ENCODE measurements at regions not wholly inside any gene's neighbourhood (a gene's known extent, or its start where the extent isn't known, plus 50 kb on each side); places are given as distances from the start of the nearest gene placed in this dataset.

- Histone ChIP-seq H2BK15ac (ENCODE audit: low read length) (no peak overlapping the region), H3K4me3 (ENCODE audit: low read length in 2 of 2) (no peak overlapping the region), H4K91ac (ENCODE audit: low read depth, low read length, poor library complexity) (no peak overlapping the region), H2AK5ac (ENCODE audit: low read depth, low read length) (no peak overlapping the region), H3K79me1 (ENCODE audit: low read depth, low read length) (no peaks in the 10 kb centered on the region), H2AFZ (ENCODE audit: low read length) (no peak overlapping the region), H4K8ac (ENCODE audit: low read depth, low read length) (no peak overlapping the region), H2BK5ac (ENCODE audit: low read length) (no peak overlapping the region), H3K18ac (ENCODE audit: low read length) (peak overlapping the region; percentile 52), H3K9ac (ENCODE audit: low read depth, low read length, poor library complexity) (peak overlapping the region; percentile 21), H2BK120ac (ENCODE audit: low read depth, low read length) (no peak overlapping the region), H3K14ac (ENCODE audit: low read length) (no peak overlapping the region), H3K23ac (ENCODE audit: low read depth, low read length, poor library complexity) (peak overlapping the region; percentile 55), H3K36me3 (replicated peaks in 1 of 2; ENCODE audit: control insufficient read depth in 2 of 2, insufficient read depth in 2 of 2, low read length in 2 of 2) (no peaks in the 10 kb centered on the region), H3K4me2 (ENCODE audit: insufficient read depth, low read length, poor library complexity, severe bottlenecking) (no peak overlapping the region), H3K9me3 (replicated peaks in 1 of 2; ENCODE audit: control insufficient read depth in 2 of 2, insufficient read depth in 1 of 2, low read depth in 1 of 2, low read length in 2 of 2) (peaks cover 0 to 3% of the 10 kb centered on the region in 2 donors), H3K27ac (replicated peaks; ENCODE audit: low read length) (no peak overlapping the region), H3K4ac (ENCODE audit: low read length) (no peak overlapping the region), H3K27me3 (ENCODE audit: control insufficient read depth in 3 of 3, insufficient read depth in 3 of 3, low read depth in 1 of 3, low read length in 3 of 3) (peaks cover 0 to 36% (median 1%) of the 10 kb centered on the region in 3 experiments), H3K4me1 (ENCODE audit: control insufficient read depth in 2 of 2, insufficient read depth in 1 of 2, low read depth in 1 of 2, low read length in 2 of 2) (peaks cover 1 to 2% of the 10 kb centered on the region in 2 donors), H2BK12ac (ENCODE audit: low read length) (peak overlapping the region; percentile 58)
- no CpG with 5 or more reads among the region's 27 CpGs for WGBS, 2 donors (ENCODE audit: extremely low coverage in 2 of 2, insufficient read length in 2 of 2, insufficient replicate concordance in 1 of 2)
- no peak for DNase-seq (ENCODE audit: low spot score)
Observed at GRCh38 chr20:62543470-62544302, 67.9 kb upstream of the GATA5 start.

- no peak overlapping the region for H3K14ac ChIP-seq (ENCODE audit: low read length)
- no peak overlapping the region for H2BK5ac ChIP-seq (ENCODE audit: low read length)
- H2AK5ac ChIP-seq (ENCODE audit: low read depth, low read length): peak overlapping the region; percentile 84
- H3K18ac ChIP-seq (ENCODE audit: low read length): peak overlapping the region; percentile 45
- H3K4me3 ChIP-seq (ENCODE audit: low read length in 2 of 2): no peak overlapping the region
- no peak overlapping the region for H4K91ac ChIP-seq (ENCODE audit: low read depth, low read length, poor library complexity)
- no peak overlapping the region for H3K4me2 ChIP-seq (ENCODE audit: insufficient read depth, low read length, poor library complexity, severe bottlenecking)
- H2BK12ac ChIP-seq (ENCODE audit: low read length): no peak overlapping the region
- no peak overlapping the region for H2BK120ac ChIP-seq (ENCODE audit: low read depth, low read length)
- H3K27me3 ChIP-seq (ENCODE audit: control insufficient read depth in 3 of 3, insufficient read depth in 3 of 3, low read depth in 1 of 3, low read length in 3 of 3): peaks cover 0 to 43% (median 2%) of the 10 kb centered on the region in 3 experiments
- no peak overlapping the region for H2AFZ ChIP-seq (ENCODE audit: low read length)
- no CpG with 5 or more reads among the region's 9 CpGs for WGBS, 2 donors (ENCODE audit: extremely low coverage in 2 of 2, insufficient read length in 2 of 2, insufficient replicate concordance in 1 of 2)
- DNase-seq (ENCODE audit: low spot score): no peak
- H3K36me3 ChIP-seq (replicated peaks in 1 of 2; ENCODE audit: control insufficient read depth in 2 of 2, insufficient read depth in 2 of 2, low read length in 2 of 2): no peaks in the 10 kb centered on the region
- H3K23ac ChIP-seq (ENCODE audit: low read depth, low read length, poor library complexity): no peak overlapping the region
- no peak overlapping the region for H3K4ac ChIP-seq (ENCODE audit: low read length)
- no peak overlapping the region for H3K9ac ChIP-seq (ENCODE audit: low read depth, low read length, poor library complexity)
- H3K27ac ChIP-seq (replicated peaks; ENCODE audit: low read length): no peak overlapping the region
- peaks cover 2% of the 10 kb centered on the region in 2 donors for H3K4me1 ChIP-seq (ENCODE audit: control insufficient read depth in 2 of 2, insufficient read depth in 1 of 2, low read depth in 1 of 2, low read length in 2 of 2)
- no peak overlapping the region for H4K8ac ChIP-seq (ENCODE audit: low read depth, low read length)
- H3K9me3 ChIP-seq (replicated peaks in 1 of 2; ENCODE audit: control insufficient read depth in 2 of 2, insufficient read depth in 1 of 2, low read depth in 1 of 2, low read length in 2 of 2): peaks cover 0 to 3% of the 10 kb centered on the region in 2 donors
- H2BK15ac ChIP-seq (ENCODE audit: low read length): no peak overlapping the region
- no peaks in the 10 kb centered on the region for H3K79me1 ChIP-seq (ENCODE audit: low read depth, low read length)
Observed at GRCh38 chr20:62544505-62545055, 68.8 kb upstream of the GATA5 start.

GRCh38 chr20:62545271-62545670 lies 69.5 kb upstream of the GATA5 start:
- Histone ChIP-seq H2AK5ac (ENCODE audit: low read depth, low read length) (peak overlapping the region; percentile 84), H3K36me3 (replicated peaks in 1 of 2; ENCODE audit: control insufficient read depth in 2 of 2, insufficient read depth in 2 of 2, low read length in 2 of 2) (no peaks in the 10 kb centered on the region), H3K4me1 (ENCODE audit: control insufficient read depth in 2 of 2, insufficient read depth in 1 of 2, low read depth in 1 of 2, low read length in 2 of 2) (peaks cover 2 to 4% of the 10 kb centered on the region in 2 donors), H4K91ac (ENCODE audit: low read depth, low read length, poor library complexity) (no peak overlapping the region), H3K14ac (ENCODE audit: low read length) (no peak overlapping the region), H3K18ac (ENCODE audit: low read length) (no peak overlapping the region), H3K9ac (ENCODE audit: low read depth, low read length, poor library complexity) (no peak overlapping the region), H3K79me1 (ENCODE audit: low read depth, low read length) (no peaks in the 10 kb centered on the region), H2BK15ac (ENCODE audit: low read length) (no peak overlapping the region), H3K4ac (ENCODE audit: low read length) (no peak overlapping the region), H2BK120ac (ENCODE audit: low read depth, low read length) (no peak overlapping the region), H2BK5ac (ENCODE audit: low read length) (no peak overlapping the region), H3K4me3 (ENCODE audit: low read length in 2 of 2) (no peak overlapping the region), H3K27me3 (ENCODE audit: control insufficient read depth in 3 of 3, insufficient read depth in 3 of 3, low read depth in 1 of 3, low read length in 3 of 3) (peaks cover 0 to 43% (median 3%) of the 10 kb centered on the region in 3 experiments), H2BK12ac (ENCODE audit: low read length) (no peak overlapping the region), H4K8ac (ENCODE audit: low read depth, low read length) (no peak overlapping the region), H2AFZ (ENCODE audit: low read length) (no peak overlapping the region), H3K4me2 (ENCODE audit: insufficient read depth, low read length, poor library complexity, severe bottlenecking) (no peak overlapping the region), H3K23ac (ENCODE audit: low read depth, low read length, poor library complexity) (no peak overlapping the region), H3K27ac (replicated peaks; ENCODE audit: low read length) (no peak overlapping the region), H3K9me3 (replicated peaks in 1 of 2; ENCODE audit: control insufficient read depth in 2 of 2, insufficient read depth in 1 of 2, low read depth in 1 of 2, low read length in 2 of 2) (peaks cover 0 to 3% of the 10 kb centered on the region in 2 donors)
- DNase-seq (ENCODE audit: low spot score): no peak
- no CpG with 5 or more reads among the region's 17 CpGs for WGBS, 2 donors (ENCODE audit: extremely low coverage in 2 of 2, insufficient read length in 2 of 2, insufficient replicate concordance in 1 of 2)

GRCh38 chr20:62545901-62546525 lies 70.2 kb upstream of the GATA5 start:
- Histone ChIP-seq H3K27ac (replicated peaks; ENCODE audit: low read length) (no peak overlapping the region), H3K36me3 (replicated peaks in 1 of 2; ENCODE audit: control insufficient read depth in 2 of 2, insufficient read depth in 2 of 2, low read length in 2 of 2) (no peaks in the 10 kb centered on the region), H4K91ac (ENCODE audit: low read depth, low read length, poor library complexity) (no peak overlapping the region), H3K27me3 (ENCODE audit: control insufficient read depth in 3 of 3, insufficient read depth in 3 of 3, low read depth in 1 of 3, low read length in 3 of 3) (peaks cover 3 to 45% (median 10%) of the 10 kb centered on the region in 3 experiments), H3K4me3 (ENCODE audit: low read length in 2 of 2) (no peak overlapping the region), H3K4me1 (ENCODE audit: control insufficient read depth in 2 of 2, insufficient read depth in 1 of 2, low read depth in 1 of 2, low read length in 2 of 2) (peaks cover 5 to 6% of the 10 kb centered on the region in 2 donors), H2BK15ac (ENCODE audit: low read length) (peak overlapping the region; percentile 24), H3K79me1 (ENCODE audit: low read depth, low read length) (no peaks in the 10 kb centered on the region), H3K4ac (ENCODE audit: low read length) (no peak overlapping the region), H2BK120ac (ENCODE audit: low read depth, low read length) (no peak overlapping the region), H2AK5ac (ENCODE audit: low read depth, low read length) (peak overlapping the region; percentile 96), H2AFZ (ENCODE audit: low read length) (no peak overlapping the region), H3K14ac (ENCODE audit: low read length) (peak overlapping the region; percentile 71), H3K9me3 (replicated peaks in 1 of 2; ENCODE audit: control insufficient read depth in 2 of 2, insufficient read depth in 1 of 2, low read depth in 1 of 2, low read length in 2 of 2) (peaks cover 0 to 3% of the 10 kb centered on the region in 2 donors), H3K18ac (ENCODE audit: low read length) (peak overlapping the region; percentile 76), H3K9ac (ENCODE audit: low read depth, low read length, poor library complexity) (peak overlapping the region; percentile 21), H4K8ac (ENCODE audit: low read depth, low read length) (no peak overlapping the region), H2BK5ac (ENCODE audit: low read length) (peak overlapping the region; percentile 75), H2BK12ac (ENCODE audit: low read length) (peak overlapping the region; percentile 94), H3K23ac (ENCODE audit: low read depth, low read length, poor library complexity) (peak overlapping the region; percentile 65), H3K4me2 (ENCODE audit: insufficient read depth, low read length, poor library complexity, severe bottlenecking) (no peak overlapping the region)
- no peak for DNase-seq (ENCODE audit: low spot score)
- WGBS, 2 donors (ENCODE audit: extremely low coverage in 2 of 2, insufficient read length in 2 of 2, insufficient replicate concordance in 1 of 2): no CpG with 5 or more reads among the region's 22 CpGs

Measured in neuronal stem cell (in vitro differentiated cells).